Mammary epithelial cell (primary cell): ENCODE measurements at regions not wholly inside any gene's neighbourhood (a gene's known extent, or its start where the extent isn't known, plus 50 kb on each side); places are given as distances from the start of the nearest gene placed in this dataset.

Experiments
- CTCF ChIP-seq, 2 donors: IDR thresholded peaks in 1 of 2; conservative IDR thresholded peaks in 1 of 2; 2 replicates each; pipeline ENCODE4 v1.5.1; 2011 to 2012; ENCODE audit warnings: inconsistent platforms in 2 of 2, low read length in 2 of 2, mild to moderate bottlenecking in 2 of 2, control low read depth in 1 of 2, low read depth in 1 of 2; ENCODE audit not compliant: insufficient read depth in 1 of 2; ENCODE audit errors: extremely low read depth in 1 of 2
- EZH2 ChIP-seq: IDR thresholded peaks from 2 replicates; pipeline ENCODE4 v1.6.1; 2012; ENCODE audit warnings: low read length, inconsistent platforms, borderline replicate concordance

- no peak for TF ChIP-seq CTCF (conservative IDR thresholded peaks at IDR 0.05 in 1 of 2, IDR thresholded peaks at IDR 0.05 in 1 of 2; ENCODE audit: extremely low read depth in 1 of 2, insufficient read depth in 1 of 2, low read depth in 1 of 2, low read length in 2 of 2)
- TF ChIP-seq EZH2 = no peak
Observed at GRCh38 chr6:54595844-54596243, 250.7 kb upstream of the FAM83B start.
